ENCODE measurements at regions not wholly inside any gene's neighbourhood (a gene's known extent, or its start where the extent isn't known, plus 50 kb on each side); places are given as distances from the start of the nearest gene placed in this dataset.
"Not testable (repeated sequence)": the region's sequence is repeated elsewhere in the genome, so short reads cannot be mapped to it uniquely, and the experiment has no call there.

- no peak for DNase-seq
These were observed 122.5 kb upstream of the SPRED1 start for GRCh38 chr15:38130205-38130567.

DNA sequence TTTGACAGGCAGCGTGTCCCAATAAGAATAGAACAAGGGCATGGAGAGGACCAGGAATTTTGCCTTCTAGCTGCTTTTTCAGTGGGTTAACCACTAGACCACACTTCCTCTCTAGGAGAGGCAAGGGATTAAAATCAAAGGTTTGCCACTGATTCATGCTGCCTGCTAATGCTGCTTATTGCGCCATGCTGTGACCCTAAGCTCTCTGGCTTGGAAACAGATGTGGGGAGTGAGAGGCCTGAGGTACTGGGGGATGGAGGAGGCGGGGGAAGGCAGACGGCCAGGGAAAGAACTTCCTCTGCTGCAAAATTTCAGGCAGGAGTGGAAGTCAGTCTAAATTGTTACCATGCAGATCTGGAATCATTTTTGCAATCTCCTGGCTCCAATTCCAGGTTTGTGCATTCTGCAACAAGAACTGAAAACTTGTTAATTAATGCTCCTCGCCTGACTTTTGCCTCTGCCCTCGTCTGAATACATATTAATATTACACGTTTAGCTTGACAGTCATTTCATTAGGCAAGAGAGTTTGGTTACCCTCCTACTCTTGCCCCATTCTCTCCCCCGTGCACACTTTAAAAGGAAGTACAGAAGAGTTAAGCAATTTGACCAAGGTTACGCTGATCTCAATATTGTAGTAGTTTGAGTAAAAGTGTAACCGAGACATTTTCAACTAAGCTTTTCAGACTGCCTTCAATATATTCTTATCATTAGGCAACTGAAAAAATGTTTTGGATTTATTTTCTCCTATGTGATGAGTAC is 121.7 kb upstream of the SPRED1 start:
- DNase-seq = peak; percentile 97

DNA sequence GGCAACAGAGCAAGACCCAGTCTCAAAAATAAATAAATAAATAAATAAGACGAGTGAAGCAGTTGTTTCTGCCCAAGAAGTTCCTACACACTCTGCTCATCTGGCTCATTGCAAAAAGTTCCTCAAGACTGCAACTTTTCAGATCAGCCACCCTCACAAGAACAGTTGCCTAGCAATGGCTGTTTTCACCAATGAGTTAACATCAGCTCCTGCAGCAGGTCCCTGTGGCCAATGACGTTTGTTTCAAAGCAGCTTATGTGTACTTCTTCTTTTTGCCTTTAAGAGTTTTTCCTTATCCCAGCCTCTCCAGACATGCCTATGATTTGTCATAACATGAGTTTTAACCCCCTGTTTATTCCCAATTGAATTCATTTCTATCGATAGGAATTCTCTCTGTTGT is 118.4 kb upstream of the SPRED1 start:
- peak; percentile 50 for DNase-seq

DNA sequence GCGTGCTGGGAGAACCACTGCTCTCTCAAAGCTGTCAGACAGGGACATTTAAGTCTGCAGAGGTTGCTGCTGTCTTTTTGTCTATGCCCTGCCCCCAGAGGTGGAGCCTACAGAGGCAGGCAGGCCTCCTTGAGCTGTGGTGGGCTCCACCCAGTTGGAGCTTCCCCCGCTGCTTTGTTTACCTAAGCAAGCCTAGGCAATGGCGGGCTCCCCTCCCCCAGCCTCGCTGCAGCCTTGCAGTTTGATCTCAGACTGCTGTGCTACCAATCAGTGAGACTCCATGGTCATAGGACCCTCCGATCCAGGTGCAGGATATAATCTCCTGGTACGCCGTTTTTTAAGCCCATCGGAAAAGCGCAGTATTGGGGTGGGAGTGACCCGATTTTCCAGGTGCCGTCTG is 110.4 kb upstream of the SPRED1 start:
- DNase-seq = not testable (repeated sequence)

DNA sequence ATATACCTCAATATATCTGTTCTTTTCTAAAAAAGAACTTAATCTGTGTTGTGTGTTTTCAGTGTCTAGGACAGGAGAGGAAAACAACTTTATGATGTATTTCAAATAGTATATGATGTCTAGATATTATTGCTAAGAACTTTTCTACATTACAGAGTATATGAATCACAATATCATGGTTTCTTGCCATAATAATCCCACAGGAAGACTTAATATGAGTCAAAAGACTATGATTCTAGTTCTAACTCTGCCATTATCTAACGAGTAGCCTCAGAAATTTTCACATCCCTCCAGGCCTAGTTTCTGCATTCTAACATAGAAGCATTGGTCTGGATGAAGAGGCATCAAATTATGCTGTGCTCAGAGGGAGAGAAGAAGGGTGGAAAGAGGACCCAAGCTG is 107.7 kb upstream of the SPRED1 start:
- DNase-seq = no peak

- DNase-seq = no peak
These were observed 107.0 kb upstream of the SPRED1 start for GRCh38 chr15:38145651-38146111.

GRCh38 chr15:38147246-38147645 is 105.4 kb upstream of the SPRED1 start:
- no peak for DNase-seq

GRCh38 chr15:38148471-38148870 is 104.2 kb upstream of the SPRED1 start:
- no peak for DNase-seq

- DNase-seq = no peak
These were observed 103.3 kb upstream of the SPRED1 start for GRCh38 chr15:38149315-38149714.

GRCh38 chr15:38150148-38150547 is 102.5 kb upstream of the SPRED1 start:
- DNase-seq = no peak

DNA sequence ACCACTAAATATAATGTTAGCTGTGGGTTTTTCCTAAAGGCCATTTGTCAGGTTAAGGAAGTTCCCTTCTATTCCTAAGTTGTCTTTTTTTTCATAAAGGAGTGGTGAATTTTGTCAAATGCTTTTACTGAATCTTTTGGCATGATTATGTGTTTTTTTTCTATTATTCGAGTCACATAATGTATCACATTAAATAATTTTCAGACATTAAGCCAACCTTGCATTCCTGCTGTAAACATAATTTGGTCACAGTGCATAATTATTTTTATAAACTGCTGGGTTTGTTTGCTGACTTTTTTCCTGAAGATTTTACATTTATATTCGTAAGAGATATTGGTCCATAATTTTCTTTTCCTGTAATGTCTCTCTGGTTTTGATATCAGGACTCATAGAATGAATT is 101.8 kb upstream of the SPRED1 start:
- DNase-seq = no peak

DNA sequence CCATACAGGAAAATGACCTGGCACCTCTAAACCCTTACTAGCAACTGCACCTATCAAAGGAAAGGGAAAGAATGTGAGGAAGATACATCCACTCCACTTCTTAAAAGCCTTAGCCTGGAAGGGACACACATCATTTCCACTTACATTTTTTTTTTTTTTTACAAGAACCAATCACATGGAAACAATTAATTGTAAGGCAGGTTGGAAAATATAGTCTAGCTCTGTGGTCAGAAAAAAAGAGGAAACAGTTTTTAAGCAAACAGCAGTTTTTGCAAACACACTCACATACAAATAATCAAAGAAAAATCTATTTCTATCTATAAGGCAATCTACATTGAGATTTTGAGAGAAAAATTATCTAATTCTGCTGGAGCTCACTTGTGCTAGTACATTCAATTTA is 98.9 kb upstream of the SPRED1 start:
- DNase-seq = no peak

- no peak for DNase-seq
These were observed 98.4 kb upstream of the SPRED1 start for GRCh38 chr15:38154255-38154654.

- DNase-seq = no peak
These were observed 97.8 kb upstream of the SPRED1 start for GRCh38 chr15:38154837-38155236.

- no peak for DNase-seq
These were observed 89.0 kb upstream of the SPRED1 start for GRCh38 chr15:38163658-38164057.

- DNase-seq = no peak
These were observed 88.6 kb upstream of the SPRED1 start for GRCh38 chr15:38164061-38164460.

DNA sequence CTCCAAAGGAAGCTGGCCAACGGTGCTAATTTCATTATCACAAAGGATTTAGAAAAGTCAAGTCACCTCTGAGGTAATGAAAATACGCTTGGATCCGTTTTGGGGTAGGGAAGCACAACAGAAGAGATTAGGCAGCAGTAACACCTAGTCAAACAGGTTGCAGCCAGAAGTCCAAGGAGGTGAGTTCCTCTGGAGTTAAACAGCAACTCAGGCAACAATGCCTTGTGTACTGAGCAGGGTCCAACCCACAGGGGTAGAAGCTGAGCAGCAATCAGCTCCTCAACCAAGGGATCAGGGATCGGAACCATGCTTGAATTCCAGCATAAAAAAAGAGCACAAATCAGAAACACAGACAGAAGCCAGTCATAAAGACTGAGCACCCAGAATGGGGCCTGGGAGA is 88.1 kb upstream of the SPRED1 start:
- DNase-seq = no peak

DNA sequence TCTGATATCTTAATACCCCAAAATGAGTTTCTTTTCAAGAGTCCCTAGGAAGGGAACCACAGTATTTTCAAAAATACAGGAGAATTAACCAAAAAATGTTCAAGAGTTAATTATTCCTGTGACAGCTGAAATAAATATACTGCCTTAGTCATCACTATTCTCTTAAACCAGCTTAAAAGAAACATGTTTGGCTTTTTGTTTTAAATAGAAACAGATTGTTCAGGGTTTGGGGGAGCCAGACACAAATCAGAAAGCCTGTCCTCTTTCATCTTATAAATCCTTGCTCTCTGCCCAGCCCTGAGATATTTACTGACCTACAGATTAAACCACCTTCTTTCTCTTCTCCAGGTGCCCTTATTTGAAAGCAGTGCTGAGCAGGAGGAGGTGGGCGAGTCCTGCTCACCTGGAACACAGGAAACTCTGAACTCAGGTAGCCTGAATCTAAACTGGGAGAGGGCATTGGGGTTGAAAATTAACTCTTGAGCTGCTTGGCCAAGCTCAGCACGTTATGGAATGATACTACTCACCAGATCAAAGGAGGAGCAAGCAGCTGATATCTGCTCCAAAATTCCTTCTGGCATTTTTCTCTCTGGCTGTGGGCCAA is 84.1 kb upstream of the SPRED1 start:
- no peak for DNase-seq

DNA sequence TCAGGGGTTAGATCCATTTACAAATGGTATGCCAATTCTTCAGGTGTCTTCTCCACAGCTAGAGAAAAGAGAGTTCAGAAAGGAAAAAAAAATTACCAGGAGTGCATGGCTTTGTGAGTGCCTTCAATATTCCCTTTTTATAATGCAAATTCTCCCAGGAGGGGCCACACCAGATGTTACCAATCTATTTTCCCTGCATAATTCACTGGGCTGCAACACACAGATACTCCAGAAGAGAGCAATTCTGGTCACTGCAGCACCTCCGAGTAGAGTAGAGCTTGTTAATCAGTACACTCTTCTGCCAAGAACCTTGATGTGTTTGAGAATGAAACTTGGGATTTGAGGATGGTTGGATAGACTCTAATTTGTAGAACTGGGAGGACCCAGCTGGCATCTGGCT is 80.7 kb upstream of the SPRED1 start:
- no peak for DNase-seq

DNA sequence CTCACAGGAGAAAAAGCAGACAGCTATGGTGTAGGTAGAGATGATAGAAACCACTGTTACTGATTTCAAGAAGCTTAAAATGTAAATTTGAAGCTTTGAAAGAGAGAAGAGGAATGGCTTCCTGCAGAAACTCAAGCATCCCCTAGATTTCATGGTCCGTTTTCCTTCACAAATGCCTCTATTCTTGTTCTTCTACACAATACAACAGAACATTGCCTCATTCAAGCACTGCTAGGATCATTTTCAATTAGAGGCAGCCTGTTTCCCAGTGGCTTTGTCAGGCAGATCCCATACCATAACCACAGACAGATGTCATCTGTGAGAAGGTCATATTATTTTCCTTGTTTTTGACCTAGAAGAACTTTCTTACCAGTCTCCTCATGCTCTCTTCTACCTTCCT is 77.9 kb upstream of the SPRED1 start:
- no peak for DNase-seq

DNA sequence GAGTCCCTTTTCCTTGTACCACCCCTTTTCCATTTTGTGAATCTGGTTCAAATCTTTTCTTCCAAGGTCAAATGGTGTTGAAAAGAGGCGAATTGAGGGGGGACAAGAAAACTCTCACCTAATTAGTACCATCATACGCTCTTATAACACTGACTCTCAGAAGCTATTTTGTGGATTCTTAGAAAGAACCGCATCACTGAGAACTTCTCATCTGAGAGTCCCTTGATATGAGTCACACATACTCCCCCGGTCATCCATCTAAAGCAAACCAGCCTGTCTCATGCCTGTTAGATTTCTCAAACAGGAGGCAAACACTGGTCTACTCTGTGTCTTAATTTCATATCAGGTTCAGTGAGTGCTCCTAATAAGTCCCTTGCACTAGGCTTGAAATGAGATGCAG is 76.5 kb upstream of the SPRED1 start:
- DNase-seq = no peak

DNA sequence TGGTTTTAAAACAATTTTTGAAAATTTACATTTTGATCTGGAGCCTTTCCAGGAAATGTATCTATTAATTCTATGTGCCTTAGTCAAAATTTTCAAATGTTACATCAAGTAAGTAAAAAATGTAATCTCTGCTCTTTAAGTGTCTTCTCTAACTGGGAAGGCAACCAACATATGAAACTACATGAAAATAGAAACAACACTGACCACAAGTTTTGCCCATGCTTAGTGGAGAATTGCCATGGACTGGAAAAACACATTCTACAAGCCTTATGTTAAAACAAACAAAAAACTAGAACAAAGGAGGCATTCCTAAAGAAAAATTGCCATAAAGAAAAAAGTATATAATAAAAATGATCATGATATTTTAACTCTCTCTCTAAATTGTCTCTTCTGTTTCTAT is 75.9 kb upstream of the SPRED1 start:
- no peak for DNase-seq

DNA sequence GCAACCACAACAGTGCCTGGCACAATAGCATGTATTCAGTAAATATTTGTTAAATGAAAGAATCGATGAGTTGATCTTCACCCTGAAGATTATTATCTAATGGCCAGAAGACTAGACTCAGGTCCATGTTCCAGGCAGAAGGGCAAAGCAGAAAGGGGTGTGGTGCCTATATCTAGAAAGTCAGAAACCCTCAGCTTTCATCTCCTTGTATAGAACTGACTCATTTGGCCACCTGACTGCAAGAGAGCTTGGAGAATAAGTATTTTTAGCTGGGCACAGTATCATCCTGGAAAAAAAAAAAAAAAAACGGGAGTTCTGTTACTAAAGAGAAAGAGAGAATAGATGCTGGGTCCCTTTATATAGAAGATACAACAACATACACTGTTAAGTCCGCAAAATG is 69.7 kb upstream of the SPRED1 start:
- DNase-seq = no peak

DNA sequence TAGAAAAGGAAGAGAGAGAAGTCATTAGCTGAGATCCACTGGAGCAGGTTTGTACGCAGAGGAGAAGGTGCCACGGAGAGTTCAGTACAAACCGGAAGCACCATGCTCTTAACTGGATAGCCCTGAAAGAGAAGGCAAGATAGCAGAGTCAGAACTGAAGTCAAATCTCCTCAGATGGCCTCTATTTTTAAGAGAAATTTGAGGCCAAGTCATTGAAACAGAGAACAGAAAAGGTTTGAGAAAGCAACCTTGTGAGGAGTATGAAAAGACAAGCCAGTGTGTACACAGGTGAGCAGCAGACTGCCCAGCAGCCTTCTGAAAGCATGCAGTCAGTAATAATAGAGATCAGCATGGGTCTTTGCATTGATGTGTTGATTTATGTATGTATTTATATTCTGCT is 66.1 kb upstream of the SPRED1 start:
- DNase-seq = no peak

Measured in MV-4-11 (cell line).